B cell (primary cell): ENCODE measurements at regions not wholly inside any gene's neighbourhood (a gene's known extent, or its start where the extent isn't known, plus 50 kb on each side); places are given as distances from the start of the nearest gene placed in this dataset.

Source experiments
- CTCF ChIP-seq: fragments of 200-600 bp; IDR thresholded peaks from one replicate; pipeline ENCODE4 v1.8.0; 2022; ENCODE audit warnings: antibody characterized with exemption, mild to moderate bottlenecking
- EZH2 ChIP-seq: IDR thresholded peaks from 2 replicates; pipeline ENCODE4 v1.6.1; 2012; ENCODE audit warnings: borderline replicate concordance, low read depth, mild to moderate bottlenecking, moderate library complexity, low read length; ENCODE audit not compliant: insufficient read depth, poor library complexity, severe bottlenecking

DNA sequence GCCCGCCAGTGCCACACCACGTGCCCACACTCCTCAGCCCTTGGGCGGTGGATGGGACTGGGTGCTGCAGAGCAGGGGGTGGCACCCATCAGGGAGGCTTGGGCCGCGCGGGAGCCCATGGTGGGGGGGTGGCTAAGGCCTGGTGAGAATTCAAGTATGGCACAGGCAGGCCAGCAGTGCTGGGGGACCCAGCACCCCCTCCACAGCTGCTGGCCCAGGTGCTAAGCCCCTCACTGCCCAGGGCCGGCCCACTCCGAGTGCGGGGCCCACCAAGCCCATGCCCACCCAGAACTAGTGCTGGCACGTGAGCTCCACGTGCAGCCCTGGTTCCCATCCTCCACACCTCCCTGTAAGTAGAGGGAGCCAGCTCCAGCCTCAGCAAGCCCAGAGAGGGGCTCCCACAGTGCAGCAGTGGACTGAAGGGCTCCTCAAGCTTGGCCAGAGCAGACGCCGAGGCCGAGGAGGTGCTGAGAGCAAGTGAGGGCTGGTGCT, 1091.1 kb upstream of the GJE1 start:
- TF ChIP-seq CTCF: no peak
- no peak for TF ChIP-seq EZH2
